PC-3 (cell line): ENCODE measurements at regions not wholly inside any gene's neighbourhood (a gene's known extent, or its start where the extent isn't known, plus 50 kb on each side); places are given as distances from the start of the nearest gene placed in this dataset.

Experiments
- CTCF ChIP-seq: fragments of 300-600 bp; sonication (generic); conservative IDR thresholded peaks from 2 replicates; pipeline ENCODE4 v1.5.1; 2017; ENCODE audit warnings: antibody characterized with exemption, low read depth, mild to moderate bottlenecking, low read length
- EZH2phosphoT487 ChIP-seq: fragments of 300-600 bp; sonication (generic); IDR thresholded peaks from 2 replicates; pipeline ENCODE4 v1.6.1; 2018; ENCODE audit warnings: mild to moderate bottlenecking, antibody characterized with exemption, low read length, borderline replicate concordance

GRCh38 chr16:79519448-79519847 is 81.1 kb downstream of the MAF start:
- TF ChIP-seq EZH2phosphoT487 (no peak), CTCF (no peak)
